SU-DHL-6 (cell line): ENCODE measurements at regions not wholly inside any gene's neighbourhood (a gene's known extent, or its start where the extent isn't known, plus 50 kb on each side); places are given as distances from the start of the nearest gene placed in this dataset.

Experiments used
- H2AFZ ChIP-seq: fragments of 200-600 bp; sonication (generic); 2 replicates; pipeline ENCODE4 v1.6.1; 2014; ENCODE audit warnings: low read depth, mild to moderate bottlenecking, moderate library complexity, mixed read lengths, antibody characterized with exemption, low read length; ENCODE audit not compliant: severe bottlenecking
- H3F3A ChIP-seq: fragments of 200-600 bp; shearing (Covaris generic); 2 replicates; pipeline ENCODE4 v1.6.0; 2016; ENCODE audit warnings: antibody characterized with exemption, mild to moderate bottlenecking; ENCODE audit not compliant: insufficient read depth
- H3K27ac ChIP-seq: fragments of 200-600 bp; sonication (generic); 2 replicates; pipeline ENCODE4 v1.5.1; 2016; ENCODE audit warnings: low read depth, mild to moderate bottlenecking, low read length, moderate library complexity, mixed read lengths
- H3K27me3 ChIP-seq: fragments of 200-600 bp; sonication (generic), shearing (Covaris generic); 2 replicates; pipeline ENCODE4 v1.6.0; 2014; ENCODE audit warnings: mild to moderate bottlenecking, low read length
- H3K36me3 ChIP-seq: fragments of 200-600 bp; sonication (generic); 2 replicates; pipeline ENCODE4 v1.6.1; 2014; ENCODE audit warnings: mild to moderate bottlenecking, low read length, mixed read lengths
- H3K4me2 ChIP-seq: fragments of 300-600, 200-600 bp; shearing (Covaris generic), sonication (generic); 2 replicates; pipeline ENCODE4 v1.6.0; 2014; ENCODE audit warnings: low read length, low read depth, mild to moderate bottlenecking; ENCODE audit not compliant: poor library complexity, severe bottlenecking
- H3K4me3 ChIP-seq: fragments of 200-600 bp; sonication (generic); 2 replicates; pipeline ENCODE4 v1.5.1; 2014; ENCODE audit warnings: antibody characterized with exemption, low read length, mild to moderate bottlenecking, mixed read lengths; ENCODE audit not compliant: insufficient read depth, poor library complexity, severe bottlenecking
- H3K79me2 ChIP-seq: fragments of 200-600 bp; sonication (generic); 2 replicates; pipeline ENCODE4 v1.6.1; 2014; ENCODE audit warnings: mild to moderate bottlenecking, low read length, moderate library complexity; ENCODE audit not compliant: insufficient read depth
- H3K9ac ChIP-seq: fragments of 200-600 bp; sonication (generic); 2 replicates; pipeline ENCODE4 v1.7.0; 2014; ENCODE audit warnings: mild to moderate bottlenecking, low read length
- H3K9me2 ChIP-seq: fragments of 200-600 bp; sonication (generic); replicated peaks from 2 replicates; pipeline ENCODE4 v1.6.1; 2014; ENCODE audit warnings: low read length; ENCODE audit not compliant: insufficient read depth
- H3K9me3 ChIP-seq: fragments of 200-600 bp; sonication (generic); 2 replicates; pipeline ENCODE4 v1.6.1; 2014; ENCODE audit warnings: low read length, mixed read lengths; ENCODE audit not compliant: insufficient read depth
- H4K20me1 ChIP-seq: fragments of 200-600 bp; sonication (generic); 2 replicates; pipeline ENCODE4 v1.6.1; 2014; ENCODE audit warnings: low read depth, mild to moderate bottlenecking, antibody characterized with exemption, low read length, moderate library complexity, mixed read lengths
- CTCF ChIP-seq: fragments of 200-600 bp; sonication (generic); IDR thresholded peaks from one replicate; pipeline ENCODE4 v1.5.1; 2017; ENCODE audit warnings: antibody characterized with exemption, mild to moderate bottlenecking, low read length, moderate library complexity; ENCODE audit not compliant: insufficient read depth, poor library complexity, severe bottlenecking
- EZH2phosphoT487 ChIP-seq: fragments of 200-600 bp; sonication (generic), shearing (Covaris generic); conservative IDR thresholded peaks from 2 replicates; pipeline ENCODE4 v1.6.1; 2018; ENCODE audit warnings: mild to moderate bottlenecking, antibody characterized with exemption, low read length, moderate library complexity, mixed read lengths

- Histone ChIP-seq H4K20me1 (no peaks in the 10 kb centered on the region), H3K9me2 (no peaks in the 10 kb centered on the region), H2AFZ (no peak overlapping the region), H3K4me2 (no peak overlapping the region), H3K27me3 (no peaks in the 10 kb centered on the region), H3K27ac (no peak overlapping the region), H3K4me3 (no peak overlapping the region), H3F3A (no peaks in the 10 kb centered on the region), H3K9me3 (no peaks in the 10 kb centered on the region), H3K36me3 (no peaks in the 10 kb centered on the region), H3K79me2 (no peaks in the 10 kb centered on the region), H3K9ac (no peak overlapping the region)
- TF ChIP-seq EZH2phosphoT487 (no peak), CTCF (no peak)
Measured at GRCh38 chr1:118250232-118250631, 65.2 kb upstream of the SPAG17 start.

- Histone ChIP-seq H3F3A (no peaks in the 10 kb centered on the region), H3K9me3 (no peaks in the 10 kb centered on the region)
Measured at GRCh38 chr1:118249641-118250040, 64.6 kb upstream of the SPAG17 start.

GRCh38 chr1:118247593-118247992, 62.6 kb upstream of the SPAG17 start:
- no peaks in the 10 kb centered on the region for H3K36me3 ChIP-seq
- no peaks in the 10 kb centered on the region for H3F3A ChIP-seq
- no peak overlapping the region for H3K9ac ChIP-seq
- no peaks in the 10 kb centered on the region for H3K27me3 ChIP-seq
- no peaks in the 10 kb centered on the region for H3K9me3 ChIP-seq
- H3K27ac ChIP-seq: no peak overlapping the region
- TF ChIP-seq EZH2phosphoT487: no peak
- TF ChIP-seq CTCF: no peak
- H2AFZ ChIP-seq: no peak overlapping the region
- no peak overlapping the region for H3K4me3 ChIP-seq
- H3K79me2 ChIP-seq: no peaks in the 10 kb centered on the region
- H3K9me2 ChIP-seq: no peaks in the 10 kb centered on the region
- no peak overlapping the region for H3K4me2 ChIP-seq
- no peaks in the 10 kb centered on the region for H4K20me1 ChIP-seq

More at GRCh38 chr1:118249641-118250040, 64.6 kb upstream of the SPAG17 start:
- no peak overlapping the region for H3K4me3 ChIP-seq
- TF ChIP-seq EZH2phosphoT487: no peak
- H3K79me2 ChIP-seq: no peaks in the 10 kb centered on the region
- H2AFZ ChIP-seq: no peak overlapping the region
- H3K36me3 ChIP-seq: no peaks in the 10 kb centered on the region
- no peaks in the 10 kb centered on the region for H4K20me1 ChIP-seq
- H3K4me2 ChIP-seq: no peak overlapping the region
- no peaks in the 10 kb centered on the region for H3K27me3 ChIP-seq
- no peak overlapping the region for H3K27ac ChIP-seq
- H3K9me2 ChIP-seq: no peaks in the 10 kb centered on the region
- no peak overlapping the region for H3K9ac ChIP-seq

GRCh38 chr1:118246646-118247045, 61.6 kb upstream of the SPAG17 start:
- Histone ChIP-seq H3K79me2 (no peaks in the 10 kb centered on the region), H3K36me3 (no peaks in the 10 kb centered on the region), H3K27me3 (no peaks in the 10 kb centered on the region), H3K4me2 (no peak overlapping the region), H3K9ac (no peak overlapping the region), H4K20me1 (no peaks in the 10 kb centered on the region), H3K4me3 (no peak overlapping the region), H2AFZ (no peak overlapping the region), H3K9me3 (no peaks in the 10 kb centered on the region), H3K9me2 (no peaks in the 10 kb centered on the region), H3F3A (no peaks in the 10 kb centered on the region), H3K27ac (no peak overlapping the region)
- TF ChIP-seq CTCF: no peak
- TF ChIP-seq EZH2phosphoT487: no peak
